Panc1 (cell line): ENCODE measurements at regions not wholly inside any gene's neighbourhood (a gene's known extent, or its start where the extent isn't known, plus 50 kb on each side); places are given as distances from the start of the nearest gene placed in this dataset.

Experiments used
- ATAC-seq: fragments of 200-7000 bp; cut with Tn5 transposase; 2 replicates; pipeline ENCODE4 v1.9.1; 2020; ENCODE audit warnings: mild to moderate bottlenecking, moderate library complexity
- BruUV-seq: library from RNA; stranded (reverse); fragments of 400-500 nt; replicated peaks from 2 replicates; lab custom pipeline; 2021; lab: Mats Ljungman, UMichigan
- CTCF ChIA-PET: fragments of 300-600 bp; sonication (Branson Sonifier 250); formaldehyde crosslinking; loops from one replicate; lab custom pipeline; 2022; ENCODE audit warnings: antibody characterized with exemption; lab: Charles Lee
- POLR2A ChIA-PET: fragments of 300-600 bp; sonication (Branson Sonifier 250); formaldehyde crosslinking; loops from one replicate; lab custom pipeline; 2022; ENCODE audit warnings: antibody characterized with exemption; lab: Charles Lee
- DNase-seq: peaks from one replicate; pipeline ENCODE4 v3.0.0-alpha.2; 2010; ENCODE audit warnings: low read depth, low spot score
- H3K27ac ChIP-seq: 2 replicates; pipeline ENCODE4 v1.5.1; 2011; ENCODE audit warnings: mild to moderate bottlenecking, low read length, inconsistent platforms
- H3K27me3 ChIP-seq: fragments of 200-500 bp; sonication (Bioruptor generic); 2 replicates; pipeline ENCODE4 v1.6.0; 2014; ENCODE audit warnings: low read length, inconsistent platforms; ENCODE audit not compliant: control insufficient read depth, insufficient read depth
- H3K36me3 ChIP-seq: fragments of 200-500 bp; sonication (Bioruptor generic); 2 replicates; pipeline ENCODE4 v1.5.1; 2014; ENCODE audit warnings: inconsistent platforms, mild to moderate bottlenecking, low read length, moderate library complexity; ENCODE audit not compliant: control insufficient read depth, insufficient read depth
- H3K4me1 ChIP-seq: 2 replicates; pipeline ENCODE4 v1.5.1; 2011; ENCODE audit warnings: inconsistent platforms, mild to moderate bottlenecking, low read length, moderate library complexity; ENCODE audit not compliant: control insufficient read depth, insufficient read depth
- H3K4me3 ChIP-seq, 2 experiments: 2 replicates each; pipeline ENCODE4 v1.5.1; 2011 to 2012; ENCODE audit warnings: low read depth in 2 of 2, low read length in 2 of 2, mild to moderate bottlenecking in 2 of 2, inconsistent platforms in 1 of 2, moderate library complexity in 1 of 2
- H3K9me3 ChIP-seq: fragments of 200-500 bp; sonication (Bioruptor generic); 2 replicates; pipeline ENCODE4 v1.5.1; 2014; ENCODE audit warnings: low read depth, mild to moderate bottlenecking, inconsistent platforms, low read length, moderate library complexity; ENCODE audit not compliant: control insufficient read depth, insufficient read depth
- POLR2AphosphoS5 ChIP-seq: IDR thresholded peaks from 2 replicates; pipeline ENCODE4 v1.6.1; 2012; ENCODE audit warnings: mild to moderate bottlenecking, low read depth, low read length, moderate library complexity
- REST ChIP-seq, 2 experiments: IDR thresholded peaks; 2 replicates each; pipeline ENCODE4 v1.6.1; 2011 to 2012; ENCODE audit warnings: low read depth in 2 of 2, control low read depth in 1 of 2, low read length in 1 of 2, mild to moderate bottlenecking in 1 of 2, moderate library complexity in 1 of 2; ENCODE audit not compliant: insufficient read depth in 1 of 2
- SIN3A ChIP-seq: IDR thresholded peaks from 2 replicates; pipeline ENCODE4 v1.6.1; 2012; ENCODE audit warnings: low read depth, mild to moderate bottlenecking, low read length, moderate library complexity, borderline replicate concordance; ENCODE audit not compliant: insufficient read depth
- TCF7L2 ChIP-seq: IDR thresholded peaks from 2 replicates; pipeline ENCODE4 v1.6.1; 2011; ENCODE audit warnings: mild to moderate bottlenecking, low read depth, low read length, inconsistent platforms
- in situ Hi-C: cut with HindIII; loops from 2 replicates; pipeline ENCODE4 v1.10.0; 2016; ENCODE audit warnings: low sequenced_read_pairs, low pct_unique_long_range_greater_than_20kb
- intact Hi-C: fragments of 100-400 bp; cut with micrococcal nuclease; formaldehyde crosslinking; loops from one replicate; pipeline ENCODE4 v1.10.0; 2022; ENCODE audit not compliant: unreplicated experiment
- TF ChIP-seq, protein P1 (sequence below): fragments of 450-650 bp; IDR thresholded peaks from 2 replicates; pipeline ENCODE4 v1.5.1; 2017; ENCODE audit warnings: mild to moderate bottlenecking

DNA sequence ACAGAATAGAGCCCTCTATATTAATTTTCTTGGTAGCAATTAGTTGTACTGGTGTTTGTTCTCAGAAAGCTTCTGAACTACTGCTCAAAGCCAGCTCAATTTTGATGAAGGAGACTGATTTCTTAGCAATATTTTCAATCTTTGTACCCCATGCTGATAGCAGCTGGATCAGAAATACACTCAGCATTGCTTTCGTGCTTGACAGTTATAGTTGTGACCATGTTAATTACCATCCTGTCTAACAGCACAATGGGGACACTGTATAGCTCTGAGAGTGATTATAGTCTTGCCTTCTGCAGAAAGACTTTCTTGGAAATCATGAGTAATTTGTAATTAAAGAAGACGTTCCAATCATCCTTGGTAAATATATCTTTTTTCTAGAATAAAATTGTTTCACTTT lies 79.7 kb upstream of the GNPDA2 start:
- H3K27ac ChIP-seq: no peak overlapping the region
- no peaks in the 10 kb centered on the region for H3K4me1 ChIP-seq
- in situ Hi-C loops (no loop called here), intact Hi-C loops (no loop called here)
- H3K4me3 ChIP-seq: no peak overlapping the region
- CTCF ChIA-PET: no interaction called here
- no peak for ATAC-seq
- H3K27me3 ChIP-seq: no peaks in the 10 kb centered on the region
- POLR2A ChIA-PET: no interaction called here
- H3K9me3 ChIP-seq: no peaks in the 10 kb centered on the region
- BruUV-seq: no TSS peak
- TF ChIP-seq TCF7L2 (no peak), REST (IDR thresholded peaks at IDR 0.05; ENCODE audit: insufficient read depth in 1 of 2, low read depth in 2 of 2, low read length in 1 of 2) (no peak)
- TF ChIP-seq, protein P1, sequence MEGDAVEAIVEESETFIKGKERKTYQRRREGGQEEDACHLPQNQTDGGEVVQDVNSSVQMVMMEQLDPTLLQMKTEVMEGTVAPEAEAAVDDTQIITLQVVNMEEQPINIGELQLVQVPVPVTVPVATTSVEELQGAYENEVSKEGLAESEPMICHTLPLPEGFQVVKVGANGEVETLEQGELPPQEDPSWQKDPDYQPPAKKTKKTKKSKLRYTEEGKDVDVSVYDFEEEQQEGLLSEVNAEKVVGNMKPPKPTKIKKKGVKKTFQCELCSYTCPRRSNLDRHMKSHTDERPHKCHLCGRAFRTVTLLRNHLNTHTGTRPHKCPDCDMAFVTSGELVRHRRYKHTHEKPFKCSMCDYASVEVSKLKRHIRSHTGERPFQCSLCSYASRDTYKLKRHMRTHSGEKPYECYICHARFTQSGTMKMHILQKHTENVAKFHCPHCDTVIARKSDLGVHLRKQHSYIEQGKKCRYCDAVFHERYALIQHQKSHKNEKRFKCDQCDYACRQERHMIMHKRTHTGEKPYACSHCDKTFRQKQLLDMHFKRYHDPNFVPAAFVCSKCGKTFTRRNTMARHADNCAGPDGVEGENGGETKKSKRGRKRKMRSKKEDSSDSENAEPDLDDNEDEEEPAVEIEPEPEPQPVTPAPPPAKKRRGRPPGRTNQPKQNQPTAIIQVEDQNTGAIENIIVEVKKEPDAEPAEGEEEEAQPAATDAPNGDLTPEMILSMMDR: no peak
- no peak for DNase-seq
- H3K36me3 ChIP-seq: no peaks in the 10 kb centered on the region

DNA sequence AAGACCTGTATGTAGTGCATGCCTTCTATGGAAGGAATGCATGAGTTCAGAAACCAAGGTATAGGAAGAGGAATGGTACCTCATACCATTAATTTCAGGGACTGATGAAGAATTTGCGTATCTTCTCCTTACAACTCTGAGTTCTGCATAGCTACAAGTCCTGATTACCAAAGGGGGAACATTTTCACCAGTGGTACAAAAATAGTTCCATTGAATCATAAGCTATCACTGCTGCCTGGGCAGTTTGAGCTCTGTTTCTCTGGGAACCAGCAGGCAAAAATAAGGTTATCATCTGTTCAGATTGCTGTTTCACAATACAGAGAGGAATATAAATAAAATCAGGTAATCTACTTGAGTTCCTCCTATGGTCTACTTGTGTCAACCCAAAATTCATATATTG lies 77.9 kb upstream of the GNPDA2 start:
- Histone ChIP-seq H3K36me3 (no peaks in the 10 kb centered on the region), H3K27me3 (no peaks in the 10 kb centered on the region), H3K9me3 (no peaks in the 10 kb centered on the region), H3K4me3 (no peak overlapping the region), H3K4me1 (no peaks in the 10 kb centered on the region), H3K27ac (no peak overlapping the region)
- in situ Hi-C loops (no loop called here), intact Hi-C loops (no loop called here)
- ChIA-PET CTCF (no interaction called here), POLR2A (no interaction called here)
- ATAC-seq: no peak
- BruUV-seq: no TSS peak
- DNase-seq: no peak
- TF ChIP-seq REST (IDR thresholded peaks at IDR 0.05; ENCODE audit: insufficient read depth in 1 of 2, low read depth in 2 of 2, low read length in 1 of 2) (no peak), SIN3A (no peak), TCF7L2 (no peak), POLR2AphosphoS5 (no peak)
- TF ChIP-seq, protein P1: no peak
